HepG2 (cell line): ENCODE measurements at regions not wholly inside any gene's neighbourhood (a gene's known extent, or its start where the extent isn't known, plus 50 kb on each side); places are given as distances from the start of the nearest gene placed in this dataset.

Experiments used
- ATAC-seq: fragments of 200-7000 bp; cut with Tn5 transposase; 3 replicates; pipeline ENCODE4 v1.9.1; 2020; ENCODE audit warnings: mild to moderate bottlenecking, moderate library complexity
- BruUV-seq: library from RNA; stranded (reverse); fragments of 400-500 nt; replicated peaks from 2 replicates; lab custom pipeline; 2021; lab: Mats Ljungman, UMichigan
- CTCF ChIA-PET: fragments of 300-600 bp; formaldehyde crosslinking; extraction: SDS; loops from one replicate; lab custom pipeline; 2021; ENCODE audit warnings: low total read pairs, inconsistent platforms, low intra/inter-chr PET ratio; lab: Yijun Ruan, JAX
- POLR2A ChIA-PET: fragments of 350-600 bp; sonication (Branson Sonifier 250); formaldehyde crosslinking; loops from one replicate; lab custom pipeline; 2020; ENCODE audit warnings: antibody characterized with exemption, inconsistent platforms; lab: Yijun Ruan, JAX
- DNase-seq: peaks from one replicate; pipeline ENCODE4 v3.0.0-alpha.2; 2015; ENCODE audit warnings: low spot score
- FAIRE-seq: peaks from 3 replicates; lab custom pipeline; 2011; peaks lifted over from hg19 to GRCh38; lab: Jason Lieb, UNC
- H2AFZ ChIP-seq: one replicate; pipeline ENCODE4 v1.6.1; 2011; ENCODE audit warnings: low read length, inconsistent platforms
- H3K27ac ChIP-seq: fragments of 300-600 bp; 3 replicates; pipeline ENCODE4 v1.8.0; 2011; ENCODE audit warnings: mixed run types, mild to moderate bottlenecking, mixed read lengths, low read length, inconsistent platforms; ENCODE audit not compliant: insufficient read depth; ENCODE audit errors: extremely low read length
- H3K27me3 ChIP-seq, 2 experiments: fragments of 200-600 bp in 1 of 2; 2 replicates in 1 of 2; 3 replicates in 1 of 2; pipeline versions ENCODE4 v1.6.0 to v1.8.0; 2011; ENCODE audit warnings: low read length in 2 of 2, mild to moderate bottlenecking in 2 of 2, moderate library complexity in 2 of 2, inconsistent platforms in 1 of 2; ENCODE audit not compliant: insufficient read depth in 2 of 2, control insufficient read depth in 1 of 2
- H3K36me3 ChIP-seq, 2 experiments: fragments of 200-600 bp in 1 of 2; replicated peaks in 1 of 2; 2 replicates in 1 of 2; 3 replicates in 1 of 2; pipeline versions ENCODE4 v1.5.1 to v1.8.0; 2011; ENCODE audit warnings: low read length in 2 of 2, inconsistent platforms in 1 of 2; ENCODE audit not compliant: insufficient read depth in 2 of 2, control insufficient read depth in 1 of 2
- H3K4me1 ChIP-seq: 2 replicates; pipeline ENCODE4 v1.5.1; 2012; ENCODE audit warnings: low read length, inconsistent platforms; ENCODE audit not compliant: insufficient read depth
- H3K4me2 ChIP-seq: 2 replicates; pipeline ENCODE4 v1.6.0; 2011; ENCODE audit warnings: low read depth, low read length, inconsistent platforms
- H3K4me3 ChIP-seq, 3 experiments: fragments of 200-600 bp in 1 of 3; sonication (generic), shearing (Covaris generic) in 1 of 3; replicated peaks in 1 of 3; 2 replicates each; pipeline ENCODE4 v1.5.1; 2011 to 2016; ENCODE audit warnings: low read length in 3 of 3, inconsistent platforms in 2 of 3, low read depth in 2 of 3, mild to moderate bottlenecking in 2 of 3, control low read depth in 1 of 3, mixed read lengths in 1 of 3; ENCODE audit not compliant: insufficient read depth in 1 of 3
- H3K79me2 ChIP-seq: one replicate; pipeline ENCODE4 v1.6.1; 2011; ENCODE audit warnings: low read length, inconsistent platforms; ENCODE audit not compliant: insufficient read depth
- H3K9ac ChIP-seq: 2 replicates; pipeline ENCODE4 v1.6.0; 2011; ENCODE audit warnings: mild to moderate bottlenecking, low read depth, low read length, inconsistent platforms; ENCODE audit not compliant: insufficient read depth
- H3K9me3 ChIP-seq: 2 replicates; pipeline ENCODE4 v1.5.1; 2012; ENCODE audit warnings: mild to moderate bottlenecking, low read length
- H4K20me1 ChIP-seq: 2 replicates; pipeline ENCODE4 v1.6.0; 2011; ENCODE audit warnings: inconsistent platforms, mild to moderate bottlenecking, low read length, moderate library complexity; ENCODE audit not compliant: insufficient read depth
- ATF7 ChIP-seq, 2 experiments: fragments of 450-650 bp in 1 of 2; sonication (generic) in 1 of 2; formaldehyde crosslinking in 1 of 2; IDR thresholded peaks; 2 replicates each; pipeline versions ENCODE4 v1.4.0 to v1.6.1; 2016 to 2020; ENCODE audit warnings: antibody characterized with exemption in 1 of 2, mild to moderate bottlenecking in 1 of 2, missing genetic modification reagents in 1 of 2
- CHCHD3 ChIP-seq: sonication (generic); formaldehyde crosslinking; IDR thresholded peaks from 2 replicates; pipeline ENCODE4 v1.8.0; 2022; ENCODE audit warnings: mild to moderate bottlenecking, missing genetic modification reagents, moderate library complexity
- ESRRA ChIP-seq: sonication (generic); formaldehyde crosslinking; IDR thresholded peaks from 2 replicates; pipeline ENCODE4 v1.5.1; 2020; ENCODE audit warnings: mild to moderate bottlenecking, low read depth, missing genetic modification reagents
- GATAD1 ChIP-seq: IDR thresholded peaks from 2 replicates; pipeline ENCODE4 v1.6.1; 2016; ENCODE audit warnings: missing genetic modification reagents, missing compliant biosample characterization
- GZF1 ChIP-seq: sonication (generic); formaldehyde crosslinking; IDR thresholded peaks from 2 replicates; pipeline ENCODE4 v1.5.1; 2020; ENCODE audit warnings: mild to moderate bottlenecking, missing genetic modification reagents
- NCOA2 ChIP-seq: sonication (generic); formaldehyde crosslinking; IDR thresholded peaks from 2 replicates; pipeline ENCODE4 v1.8.0; 2022; ENCODE audit warnings: inconsistent platforms
- NFYB ChIP-seq: sonication (generic); formaldehyde crosslinking; IDR thresholded peaks from 2 replicates; pipeline ENCODE4 v1.4.0; 2020; ENCODE audit warnings: missing genetic modification reagents
- REL ChIP-seq: sonication (generic); formaldehyde crosslinking; conservative IDR thresholded peaks from 2 replicates; pipeline ENCODE4 v1.8.0; 2022; ENCODE audit warnings: mild to moderate bottlenecking, missing genetic modification reagents, moderate library complexity
- SRY ChIP-seq: sonication (generic); formaldehyde crosslinking; IDR thresholded peaks from 2 replicates; pipeline ENCODE4 v1.8.0; 2022; ENCODE audit warnings: mild to moderate bottlenecking, missing genetic modification reagents
- ZNF260 ChIP-seq: sonication (generic); formaldehyde crosslinking; IDR thresholded peaks from 2 replicates; pipeline ENCODE4 v1.4.0; 2020; ENCODE audit warnings: missing genetic modification reagents, low read depth, mild to moderate bottlenecking, borderline replicate concordance
- ZNF383 ChIP-seq: sonication (generic); formaldehyde crosslinking; IDR thresholded peaks from 2 replicates; pipeline ENCODE4 v1.4.0; 2020; ENCODE audit warnings: missing genetic modification reagents, mild to moderate bottlenecking, borderline replicate concordance
- ZNF776 ChIP-seq: sonication (generic); formaldehyde crosslinking; IDR thresholded peaks from 2 replicates; pipeline ENCODE4 v1.4.0; 2020; ENCODE audit warnings: mild to moderate bottlenecking, missing genetic modification reagents
- WGBS: methylation state at CpG from one replicate; pipeline ENCODE4 v1.1.6; 2017; ENCODE audit warnings: low lambda C conversion rate; 5-methylcytosine and 5-hydroxymethylcytosine counted together
- in situ Hi-C: cut with HindIII; loops from 2 replicates; pipeline ENCODE4 v1.10.0; 2017; ENCODE audit warnings: low pct_unique_long_range_greater_than_20kb; ENCODE audit not compliant: extremely low pct_ligation_motif_present
- intact Hi-C: fragments of 100-400 bp; cut with micrococcal nuclease; formaldehyde crosslinking; loops from one replicate; pipeline ENCODE4 v1.10.0; 2022; ENCODE audit not compliant: unreplicated experiment
- TF ChIP-seq, protein P1 (sequence below): sonication (generic); formaldehyde crosslinking; IDR thresholded peaks from 2 replicates; pipeline ENCODE4 v1.5.1; 2020; ENCODE audit warnings: missing genetic modification reagents, mild to moderate bottlenecking, borderline replicate concordance
- TF ChIP-seq, protein P2 (sequence below): sonication (generic); formaldehyde crosslinking; IDR thresholded peaks from 2 replicates; pipeline ENCODE4 v1.4.0; 2020; ENCODE audit warnings: missing genetic modification reagents
- TF ChIP-seq, protein P3 (sequence below): sonication (generic); formaldehyde crosslinking; IDR thresholded peaks from 2 replicates; pipeline ENCODE4 v1.4.0; 2020; ENCODE audit warnings: missing genetic modification reagents
- TF ChIP-seq, protein P4 (sequence below): sonication (generic); formaldehyde crosslinking; IDR thresholded peaks from 2 replicates; pipeline ENCODE4 v1.5.0; 2020; ENCODE audit warnings: missing genetic modification reagents

DNA sequence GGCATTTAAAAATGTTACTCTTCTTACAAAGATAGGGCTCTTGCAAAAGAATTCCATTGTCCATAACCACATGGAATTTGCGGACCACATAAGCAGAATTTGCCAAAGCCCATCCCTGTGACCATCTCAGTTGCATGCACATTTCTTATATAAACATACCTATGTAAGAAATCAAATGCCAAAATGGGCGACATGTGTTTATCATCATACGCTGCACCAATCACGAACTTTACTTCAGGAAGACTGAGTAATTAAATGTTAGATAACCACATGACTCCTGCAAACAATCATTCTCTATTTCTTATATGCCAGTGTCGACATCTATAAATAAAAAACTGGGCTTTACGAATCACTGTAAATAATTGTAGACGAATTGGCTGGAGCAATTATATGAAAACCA is 186.1 kb upstream of the RBMS1 start:
- POLR2A ChIA-PET = no interaction called here
- Histone ChIP-seq H3K27me3 (no peaks in the 10 kb centered on the region), H3K9me3 (no peaks in the 10 kb centered on the region), H3K36me3 (no peaks in the 10 kb centered on the region), H3K4me3 (no peak overlapping the region), H4K20me1 (no peaks in the 10 kb centered on the region), H3K9ac (no peak overlapping the region), H3K79me2 (no peaks in the 10 kb centered on the region), H3K27ac (no peak overlapping the region), H3K4me2 (no peak overlapping the region), H3K4me1 (no peaks in the 10 kb centered on the region), H2AFZ (no peak overlapping the region)
- WGBS = 10% methylated on average over 7 of the region's 7 CpGs
- ATAC-seq (no peak), DNase-seq (no peak), FAIRE-seq (no peak)
- TF ChIP-seq ZNF260 (CRISPR knock-in tag) = no peak
- TF ChIP-seq ATF7 (IDR thresholded peaks at IDR 0.05) = no peak
- no peak for TF ChIP-seq ATF7 (CRISPR knock-in tag; IDR thresholded peaks at IDR 0.05)
- TF ChIP-seq, protein P1, sequence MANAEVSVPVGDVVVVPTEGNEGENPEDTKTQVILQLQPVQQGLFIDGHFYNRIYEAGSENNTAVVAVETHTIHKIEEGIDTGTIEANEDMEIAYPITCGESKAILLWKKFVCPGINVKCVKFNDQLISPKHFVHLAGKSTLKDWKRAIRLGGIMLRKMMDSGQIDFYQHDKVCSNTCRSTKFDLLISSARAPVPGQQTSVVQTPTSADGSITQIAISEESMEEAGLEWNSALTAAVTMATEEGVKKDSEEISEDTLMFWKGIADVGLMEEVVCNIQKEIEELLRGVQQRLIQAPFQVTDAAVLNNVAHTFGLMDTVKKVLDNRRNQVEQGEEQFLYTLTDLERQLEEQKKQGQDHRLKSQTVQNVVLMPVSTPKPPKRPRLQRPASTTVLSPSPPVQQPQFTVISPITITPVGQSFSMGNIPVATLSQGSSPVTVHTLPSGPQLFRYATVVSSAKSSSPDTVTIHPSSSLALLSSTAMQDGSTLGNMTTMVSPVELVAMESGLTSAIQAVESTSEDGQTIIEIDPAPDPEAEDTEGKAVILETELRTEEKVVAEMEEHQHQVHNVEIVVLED = no peak
- no peak for TF ChIP-seq CHCHD3 (CRISPR knock-in tag)
- TF ChIP-seq REL (CRISPR knock-in tag) = no peak
- no peak for TF ChIP-seq NCOA2 (CRISPR knock-in tag)
- TF ChIP-seq, protein P2, sequence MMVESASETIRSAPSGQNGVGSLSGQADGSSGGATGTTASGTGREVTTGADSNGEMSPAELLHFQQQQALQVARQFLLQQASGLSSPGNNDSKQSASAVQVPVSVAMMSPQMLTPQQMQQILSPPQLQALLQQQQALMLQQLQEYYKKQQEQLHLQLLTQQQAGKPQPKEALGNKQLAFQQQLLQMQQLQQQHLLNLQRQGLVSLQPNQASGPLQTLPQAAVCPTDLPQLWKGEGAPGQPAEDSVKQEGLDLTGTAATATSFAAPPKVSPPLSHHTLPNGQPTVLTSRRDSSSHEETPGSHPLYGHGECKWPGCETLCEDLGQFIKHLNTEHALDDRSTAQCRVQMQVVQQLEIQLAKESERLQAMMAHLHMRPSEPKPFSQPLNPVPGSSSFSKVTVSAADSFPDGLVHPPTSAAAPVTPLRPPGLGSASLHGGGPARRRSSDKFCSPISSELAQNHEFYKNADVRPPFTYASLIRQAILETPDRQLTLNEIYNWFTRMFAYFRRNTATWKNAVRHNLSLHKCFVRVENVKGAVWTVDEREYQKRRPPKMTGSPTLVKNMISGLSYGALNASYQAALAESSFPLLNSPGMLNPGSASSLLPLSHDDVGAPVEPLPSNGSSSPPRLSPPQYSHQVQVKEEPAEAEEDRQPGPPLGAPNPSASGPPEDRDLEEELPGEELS (CRISPR knock-in tag) = no peak
- TF ChIP-seq GZF1 (CRISPR knock-in tag) = no peak
- no peak for TF ChIP-seq ZNF383 (CRISPR knock-in tag)
- TF ChIP-seq, protein P3, sequence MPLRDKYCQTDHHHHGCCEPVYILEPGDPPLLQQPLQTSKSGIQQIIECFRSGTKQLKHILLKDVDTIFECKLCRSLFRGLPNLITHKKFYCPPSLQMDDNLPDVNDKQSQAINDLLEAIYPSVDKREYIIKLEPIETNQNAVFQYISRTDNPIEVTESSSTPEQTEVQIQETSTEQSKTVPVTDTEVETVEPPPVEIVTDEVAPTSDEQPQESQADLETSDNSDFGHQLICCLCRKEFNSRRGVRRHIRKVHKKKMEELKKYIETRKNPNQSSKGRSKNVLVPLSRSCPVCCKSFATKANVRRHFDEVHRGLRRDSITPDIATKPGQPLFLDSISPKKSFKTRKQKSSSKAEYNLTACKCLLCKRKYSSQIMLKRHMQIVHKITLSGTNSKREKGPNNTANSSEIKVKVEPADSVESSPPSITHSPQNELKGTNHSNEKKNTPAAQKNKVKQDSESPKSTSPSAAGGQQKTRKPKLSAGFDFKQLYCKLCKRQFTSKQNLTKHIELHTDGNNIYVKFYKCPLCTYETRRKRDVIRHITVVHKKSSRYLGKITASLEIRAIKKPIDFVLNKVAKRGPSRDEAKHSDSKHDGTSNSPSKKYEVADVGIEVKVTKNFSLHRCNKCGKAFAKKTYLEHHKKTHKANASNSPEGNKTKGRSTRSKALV (CRISPR knock-in tag) = no peak
- TF ChIP-seq ZNF776 = no peak
- no peak for TF ChIP-seq GATAD1 (CRISPR knock-in tag)
- no peak for TF ChIP-seq SRY (CRISPR knock-in tag)
- no peak for TF ChIP-seq ESRRA
- TF ChIP-seq, protein P4, sequence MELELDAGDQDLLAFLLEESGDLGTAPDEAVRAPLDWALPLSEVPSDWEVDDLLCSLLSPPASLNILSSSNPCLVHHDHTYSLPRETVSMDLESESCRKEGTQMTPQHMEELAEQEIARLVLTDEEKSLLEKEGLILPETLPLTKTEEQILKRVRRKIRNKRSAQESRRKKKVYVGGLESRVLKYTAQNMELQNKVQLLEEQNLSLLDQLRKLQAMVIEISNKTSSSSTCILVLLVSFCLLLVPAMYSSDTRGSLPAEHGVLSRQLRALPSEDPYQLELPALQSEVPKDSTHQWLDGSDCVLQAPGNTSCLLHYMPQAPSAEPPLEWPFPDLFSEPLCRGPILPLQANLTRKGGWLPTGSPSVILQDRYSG (CRISPR knock-in tag) = no peak
- TF ChIP-seq NFYB (CRISPR knock-in tag) = no peak
- in situ Hi-C loops (no loop called here), intact Hi-C loops (no loop called here)
- CTCF ChIA-PET = no interaction called here
- BruUV-seq = no TSS peak
